ENCODE measurements at regions not wholly inside any gene's neighbourhood (a gene's known extent, or its start where the extent isn't known, plus 50 kb on each side); places are given as distances from the start of the nearest gene placed in this dataset.
"Not testable (repeated sequence)": the region's sequence is repeated elsewhere in the genome, so short reads cannot be mapped to it uniquely, and the experiment has no call there.

DNA sequence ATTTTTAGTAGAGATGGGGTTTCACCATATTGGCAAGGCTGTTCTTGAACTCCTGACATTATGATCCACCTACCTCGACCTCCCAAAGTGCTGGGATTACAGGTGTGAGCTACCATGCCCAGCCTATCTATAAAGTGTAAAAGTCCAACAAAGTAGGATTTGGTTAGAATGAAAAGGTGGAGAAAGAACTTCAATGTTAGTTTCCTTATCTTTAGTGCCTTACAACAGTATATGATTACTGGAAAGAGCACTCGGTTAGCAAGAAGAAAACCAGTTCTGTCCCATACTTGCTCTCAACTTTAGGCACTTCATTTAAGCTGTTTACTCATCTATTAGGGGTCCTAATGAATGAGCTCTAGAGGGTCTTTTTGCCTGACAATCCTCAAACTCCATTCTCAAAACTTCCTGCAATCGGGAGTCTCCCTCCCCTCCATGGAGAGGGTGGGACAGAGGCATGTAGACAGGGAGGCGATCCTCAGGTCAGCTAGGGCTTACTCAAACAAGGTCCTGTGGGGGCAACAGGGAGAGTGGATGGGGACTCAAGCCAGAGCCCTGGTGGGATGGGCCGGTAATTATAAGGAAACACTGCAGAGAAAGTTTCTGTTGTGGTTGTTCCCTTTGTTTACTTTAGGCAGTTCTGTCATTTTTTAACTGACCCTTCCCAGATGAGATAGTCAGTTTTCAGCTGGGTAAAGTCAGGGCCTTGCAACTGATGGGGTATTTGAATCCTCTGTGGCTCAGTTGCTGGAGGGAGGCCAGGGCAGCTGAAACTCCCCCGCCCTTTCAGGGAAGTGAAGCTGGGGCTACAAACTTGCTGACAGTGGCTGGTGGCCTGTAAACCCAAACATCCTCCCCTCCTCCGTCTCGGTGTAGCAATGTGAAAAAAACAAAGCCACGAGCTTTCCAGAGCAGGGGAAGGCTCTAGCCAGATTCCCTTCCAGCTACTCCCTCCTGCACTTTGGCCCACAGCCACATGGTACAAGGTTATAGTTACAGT lies 64.4 kb upstream of the NOTCH2NLA start:
- H3K27ac Mint-ChIP-seq; H3K27me3 Mint-ChIP-seq; H3K4me1 Mint-ChIP-seq; H3K36me3 Mint-ChIP-seq (ENCODE audit: low read depth); POLR2A ChIA-PET; DNase-seq; H3K9me3 Mint-ChIP-seq; CTCF ChIA-PET; H3K4me3 Mint-ChIP-seq: not testable (repeated sequence)

GRCh38 chr1:146292424-146292823 lies 63.6 kb upstream of the NOTCH2NLA start:
- H3K4me3 Mint-ChIP-seq; H3K36me3 Mint-ChIP-seq (ENCODE audit: low read depth); POLR2A ChIA-PET; DNase-seq; H3K27me3 Mint-ChIP-seq; CTCF ChIA-PET; H3K27ac Mint-ChIP-seq; H3K4me1 Mint-ChIP-seq; H3K9me3 Mint-ChIP-seq: not testable (repeated sequence)

DNA sequence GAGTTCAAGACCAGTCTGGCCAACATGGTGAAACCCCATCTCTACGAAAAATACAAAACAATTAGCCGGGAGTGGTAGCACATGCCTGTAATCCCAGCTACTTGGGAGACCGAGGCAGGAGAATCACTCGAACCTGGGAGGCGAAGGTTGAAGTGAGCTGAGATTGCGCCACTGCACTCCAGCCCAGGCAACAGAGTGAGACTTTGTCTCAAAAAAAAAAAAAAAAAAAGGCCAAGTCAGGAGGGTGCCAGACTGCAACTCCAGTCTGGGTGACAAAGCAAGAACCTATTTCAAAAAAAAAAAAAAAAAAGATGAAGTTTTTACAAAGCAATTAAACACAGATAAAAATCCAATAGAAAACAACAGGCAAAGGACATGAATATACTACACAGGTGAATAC lies 59.1 kb upstream of the NOTCH2NLA start:
- POLR2A ChIA-PET, H3K4me3 Mint-ChIP-seq: not testable (repeated sequence)

DNA sequence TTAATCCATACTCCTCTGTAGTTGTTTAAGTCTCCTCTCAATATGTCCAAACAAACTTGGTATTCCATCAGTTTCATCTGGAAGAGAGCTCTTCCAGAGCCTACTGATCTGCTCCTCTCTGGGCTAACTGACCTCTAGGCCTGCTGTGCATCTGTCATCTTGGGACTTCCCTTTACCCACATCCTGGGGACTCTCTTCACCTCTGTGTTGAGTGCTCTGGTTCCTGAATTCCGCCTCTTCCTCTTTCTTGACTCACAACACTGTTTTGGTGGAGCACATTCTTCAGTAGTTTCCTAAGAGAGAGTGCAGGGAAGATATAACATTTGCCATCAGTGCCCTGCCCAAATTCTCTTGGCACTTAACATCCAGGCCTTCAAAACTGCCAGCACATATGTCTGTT lies 55.9 kb upstream of the NOTCH2NLA start:
- H3K9me3 Mint-ChIP-seq; H3K27ac Mint-ChIP-seq; DNase-seq; H3K4me3 Mint-ChIP-seq; H3K36me3 Mint-ChIP-seq (ENCODE audit: low read depth); H3K4me1 Mint-ChIP-seq; POLR2A ChIA-PET; H3K27me3 Mint-ChIP-seq; CTCF ChIA-PET: not testable (repeated sequence)

More for the DNA sequence above, 59.1 kb upstream of the NOTCH2NLA start:
- H3K27ac Mint-ChIP-seq; H3K4me1 Mint-ChIP-seq; H3K27me3 Mint-ChIP-seq; H3K36me3 Mint-ChIP-seq (ENCODE audit: low read depth); DNase-seq; CTCF ChIA-PET; H3K9me3 Mint-ChIP-seq: not testable (repeated sequence)

- POLR2A ChIA-PET; DNase-seq; H3K27ac Mint-ChIP-seq; H3K4me3 Mint-ChIP-seq; H3K4me1 Mint-ChIP-seq; CTCF ChIA-PET; H3K27me3 Mint-ChIP-seq; H3K9me3 Mint-ChIP-seq; H3K36me3 Mint-ChIP-seq (ENCODE audit: low read depth): not testable (repeated sequence)
Measured at GRCh38 chr1:146283527-146283880, 54.7 kb upstream of the NOTCH2NLA start.

DNA sequence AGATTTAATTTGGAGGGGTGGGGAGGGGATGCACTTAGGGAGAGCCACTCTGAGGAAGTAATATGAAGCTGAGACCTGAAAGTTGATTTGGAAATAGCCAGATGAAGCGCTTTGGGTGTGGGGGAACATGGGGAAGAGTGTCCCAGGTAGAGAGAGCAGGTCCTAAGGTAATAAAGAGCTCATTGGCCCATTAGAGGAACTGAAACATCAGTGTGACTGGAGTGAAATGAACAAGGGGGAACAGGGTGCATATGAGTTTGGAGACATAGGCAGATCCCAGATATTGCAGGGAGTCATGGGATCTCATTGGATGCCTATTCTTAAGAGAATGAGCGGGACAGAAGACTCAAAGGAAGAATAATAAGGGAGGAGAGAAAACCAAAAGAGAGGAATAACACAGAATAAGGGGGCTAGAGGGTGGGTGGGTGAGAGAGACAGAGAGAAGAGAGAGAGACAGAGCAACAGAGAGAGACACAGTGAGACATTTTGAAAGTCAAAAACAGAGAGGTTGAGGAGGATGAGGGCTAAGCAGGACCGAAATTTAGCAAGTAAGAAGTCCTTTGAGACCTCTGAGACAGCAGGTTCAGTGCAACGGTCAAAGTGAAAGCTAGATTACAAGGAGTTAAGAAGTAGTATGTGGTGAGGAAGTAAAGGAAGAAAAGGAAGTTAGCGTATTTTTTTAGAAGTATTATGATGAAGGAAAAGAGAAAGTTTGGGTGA lies 54.1 kb upstream of the NOTCH2NLA start:
- H3K4me1 Mint-ChIP-seq; H3K9me3 Mint-ChIP-seq; H3K36me3 Mint-ChIP-seq (ENCODE audit: low read depth); DNase-seq; CTCF ChIA-PET; H3K27ac Mint-ChIP-seq; H3K27me3 Mint-ChIP-seq; POLR2A ChIA-PET; H3K4me3 Mint-ChIP-seq: not testable (repeated sequence)

GRCh38 chr1:146281522-146281921 lies 52.7 kb upstream of the NOTCH2NLA start:
- H3K9me3 Mint-ChIP-seq; CTCF ChIA-PET; H3K4me3 Mint-ChIP-seq; POLR2A ChIA-PET; H3K4me1 Mint-ChIP-seq; H3K27me3 Mint-ChIP-seq; DNase-seq; H3K27ac Mint-ChIP-seq; H3K36me3 Mint-ChIP-seq (ENCODE audit: low read depth): not testable (repeated sequence)

- H3K27me3 Mint-ChIP-seq; H3K36me3 Mint-ChIP-seq (ENCODE audit: low read depth); H3K4me3 Mint-ChIP-seq; H3K27ac Mint-ChIP-seq; H3K4me1 Mint-ChIP-seq; DNase-seq; CTCF ChIA-PET; POLR2A ChIA-PET; H3K9me3 Mint-ChIP-seq: not testable (repeated sequence)
Measured at GRCh38 chr1:146278758-146279157, 49.9 kb upstream of the NOTCH2NLA start.
